NCI-H2081 treated with DMSO at 0.1 percent for 48 hours (cell line): ENCODE measurements at regions not wholly inside any gene's neighbourhood (a gene's known extent, or its start where the extent isn't known, plus 50 kb on each side); places are given as distances from the start of the nearest gene placed in this dataset.
"Not testable (repeated sequence)": the region's sequence is repeated elsewhere in the genome, so short reads cannot be mapped to it uniquely, and the experiment has no call there.

Source experiments
- DNase-seq: peaks from one replicate; lab custom pipeline; 2025; lab: John Stamatoyannopoulos, UW

DNA sequence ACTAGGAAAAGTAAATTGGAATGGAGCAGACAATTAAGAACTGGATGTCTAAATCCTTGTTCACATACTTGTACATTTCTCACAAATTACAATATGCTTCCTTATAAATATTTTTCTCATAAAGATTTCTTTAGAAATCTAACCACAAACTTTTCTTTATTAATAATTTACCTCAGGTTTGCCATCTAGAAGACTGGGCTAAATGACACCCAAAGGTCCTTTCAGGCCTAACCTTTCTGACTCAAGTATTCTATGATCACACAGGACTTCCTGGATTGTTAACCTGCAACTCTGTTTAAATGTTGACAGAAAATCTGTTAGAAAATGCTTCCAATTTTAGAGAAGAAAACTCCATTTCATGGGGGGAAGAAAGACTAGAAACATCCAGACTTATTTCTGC is 330.5 kb upstream of the MAP3K7 start:
- no peak for DNase-seq

DNA sequence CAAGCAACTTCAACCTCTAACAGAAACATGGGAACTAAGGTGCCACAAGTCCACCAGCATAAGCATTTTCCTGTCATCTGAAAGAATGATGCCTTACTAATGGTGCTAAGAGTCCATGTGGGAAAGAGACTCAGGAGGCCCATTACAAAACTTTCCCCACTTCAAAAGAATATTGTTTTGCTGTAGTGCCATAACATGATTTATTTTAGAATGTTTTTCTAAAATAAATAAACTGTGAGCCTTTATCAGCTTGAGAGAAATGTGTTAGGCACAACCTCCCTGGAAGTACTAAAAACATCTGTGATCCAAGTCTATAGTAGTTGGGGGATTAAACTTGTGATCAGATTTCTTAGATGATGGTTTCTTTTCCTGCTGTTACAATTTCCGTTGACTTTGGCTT is 330.1 kb upstream of the MAP3K7 start:
- DNase-seq = no peak

DNA sequence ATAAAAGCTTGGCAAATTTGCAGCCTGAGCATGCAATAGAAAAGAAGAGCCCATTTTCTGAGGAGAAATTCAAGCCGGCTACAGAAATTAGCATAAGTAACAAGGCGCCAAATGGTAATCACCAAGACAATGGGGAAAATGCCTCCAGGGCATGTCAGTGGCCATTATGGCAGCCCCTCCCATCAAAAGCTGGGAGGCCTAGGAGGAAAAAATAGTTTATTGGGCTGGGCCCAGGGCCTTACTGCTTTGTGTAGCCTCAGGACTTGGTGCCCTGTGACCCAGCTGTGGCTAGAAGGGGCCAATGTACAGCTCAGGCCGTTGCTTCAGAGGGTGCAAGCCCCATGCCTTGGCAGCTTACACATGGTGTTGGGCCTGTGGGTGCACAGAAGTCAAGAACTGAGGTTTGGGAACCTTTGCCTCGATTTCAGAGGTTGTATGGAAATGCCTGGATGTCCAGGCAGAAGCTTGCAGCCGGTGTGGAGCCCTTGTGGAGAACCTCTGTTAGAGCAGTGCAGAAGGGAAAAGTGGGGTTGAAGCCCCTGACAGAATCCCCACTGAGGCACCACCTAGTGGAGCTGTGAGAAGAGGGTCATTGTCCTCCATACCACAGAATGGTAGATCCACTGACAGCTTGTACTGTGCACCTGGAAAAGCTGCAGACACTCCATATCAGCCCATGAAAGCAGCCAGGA is 328.5 kb upstream of the MAP3K7 start:
- no peak for DNase-seq

DNA sequence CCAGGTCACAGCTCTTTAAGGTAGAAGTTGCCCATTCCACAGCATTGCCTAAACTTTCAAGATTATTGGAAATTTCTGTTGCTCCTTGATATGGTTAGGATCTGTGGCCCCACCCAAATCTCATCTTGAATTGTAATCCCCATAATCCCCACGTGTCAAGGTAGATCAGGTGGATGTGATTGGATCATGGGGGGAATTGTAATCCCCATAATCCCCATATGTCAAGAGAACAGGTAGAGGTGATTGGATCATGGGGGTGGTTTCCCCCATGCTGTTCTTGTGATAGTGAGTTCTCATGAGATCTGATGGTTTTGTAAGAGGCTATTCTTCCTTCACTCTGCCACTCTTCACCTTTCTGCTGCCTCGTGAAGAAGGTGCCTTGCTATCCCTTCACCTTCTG is 327.4 kb upstream of the MAP3K7 start:
- no peak for DNase-seq

DNA sequence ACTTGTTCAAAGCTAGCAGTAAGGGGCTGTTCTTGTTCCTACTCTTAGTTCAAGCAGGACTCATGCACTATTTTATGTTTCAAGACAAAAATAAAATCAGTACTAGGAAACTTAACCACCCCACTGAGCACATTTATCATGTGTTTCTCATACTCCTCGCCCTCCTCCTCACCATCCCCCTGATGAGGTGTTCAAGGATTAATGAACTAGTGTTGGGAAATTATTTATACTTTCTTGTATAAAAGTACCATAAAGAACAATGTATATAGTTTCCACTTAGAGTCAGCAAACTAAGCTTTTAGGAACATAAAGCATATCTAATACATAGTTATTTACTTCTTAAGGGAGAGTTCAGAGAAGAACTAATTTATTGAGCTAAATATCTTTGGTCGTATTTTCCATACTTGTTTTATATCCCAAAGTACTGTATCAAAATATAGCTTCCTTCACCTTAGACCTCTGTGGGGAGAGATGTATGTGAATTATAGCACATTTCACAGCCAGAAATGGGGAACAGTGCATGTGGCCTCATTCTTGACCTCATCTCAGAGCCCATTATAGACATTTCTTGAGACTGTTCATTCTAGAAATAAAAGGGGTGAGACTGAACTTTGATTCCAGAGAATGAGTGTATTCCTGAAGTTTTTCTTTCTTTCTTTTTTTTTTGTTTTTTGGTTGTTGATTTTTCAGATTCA is 326.5 kb upstream of the MAP3K7 start:
- DNase-seq = no peak

DNA sequence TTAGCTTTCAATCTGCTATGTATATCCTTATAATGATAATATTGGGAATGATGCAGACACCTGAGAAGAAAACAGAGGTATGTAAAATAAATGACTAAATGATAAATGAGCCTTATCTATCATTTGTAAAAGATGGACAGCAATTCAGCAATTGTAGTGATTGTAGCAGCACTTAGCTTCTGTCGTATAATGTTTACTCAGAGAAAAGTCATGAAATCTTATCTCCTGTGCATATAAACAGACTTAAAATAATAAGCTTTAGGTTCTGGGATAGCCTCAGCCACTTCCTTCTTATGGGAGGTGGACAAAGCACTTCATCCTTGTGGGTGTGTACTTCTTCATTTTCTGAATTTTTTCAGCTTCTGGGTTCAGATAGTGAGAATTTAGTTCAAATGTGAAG is 324.8 kb upstream of the MAP3K7 start:
- no peak for DNase-seq

DNA sequence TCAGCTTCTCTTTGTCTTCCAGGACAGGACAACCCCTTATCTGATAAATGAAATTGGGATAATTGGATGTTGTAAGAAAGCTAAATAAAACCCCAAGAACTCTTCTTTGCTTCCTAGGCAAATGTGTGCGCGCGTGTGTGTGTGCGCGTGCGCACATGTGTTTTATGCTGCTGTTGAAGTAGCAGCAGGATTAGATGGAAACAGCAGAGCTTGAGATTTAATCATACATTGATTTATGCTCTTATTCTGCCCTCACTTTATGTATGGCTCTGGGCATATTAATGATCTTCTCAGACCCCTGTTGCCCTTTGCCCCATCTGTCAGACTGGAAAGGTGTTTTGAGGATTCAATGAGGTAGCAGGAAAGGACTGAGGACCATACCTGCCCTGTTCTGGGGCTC is 324.0 kb upstream of the MAP3K7 start:
- DNase-seq = no peak

DNA sequence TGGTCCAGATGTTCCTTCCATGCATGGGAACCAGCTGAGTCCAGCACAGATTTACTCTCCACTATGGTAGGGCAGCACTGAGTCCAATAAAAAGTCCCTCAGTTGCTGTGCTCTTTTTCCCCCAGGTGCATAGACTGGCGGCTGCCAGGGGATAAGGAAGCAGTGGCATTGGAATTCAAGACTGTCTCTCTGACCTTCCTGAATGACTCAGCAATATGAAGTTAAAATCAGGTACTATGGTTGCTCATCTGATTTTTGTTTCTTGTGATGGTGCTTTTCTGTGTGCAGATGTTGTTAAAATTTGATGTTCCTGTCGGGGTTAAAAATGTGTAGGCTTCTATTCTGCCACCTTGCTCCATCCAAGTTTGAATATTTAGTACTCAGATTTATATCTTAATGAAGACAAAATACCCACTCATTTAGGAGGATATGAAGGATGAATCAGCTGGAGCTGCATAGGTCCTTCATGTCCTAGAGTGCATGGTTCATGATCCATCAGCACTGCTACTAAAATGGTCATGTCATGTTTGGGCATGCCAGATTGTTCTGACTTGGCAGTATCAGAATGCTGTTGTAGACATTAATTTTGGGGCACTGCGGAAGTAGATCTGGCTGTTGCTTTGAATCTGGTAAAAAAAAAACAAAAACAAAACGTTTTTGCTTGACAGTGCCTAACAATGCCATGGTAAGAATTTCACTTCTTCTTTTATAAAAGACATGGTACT is 321.2 kb upstream of the MAP3K7 start:
- DNase-seq = no peak

DNA sequence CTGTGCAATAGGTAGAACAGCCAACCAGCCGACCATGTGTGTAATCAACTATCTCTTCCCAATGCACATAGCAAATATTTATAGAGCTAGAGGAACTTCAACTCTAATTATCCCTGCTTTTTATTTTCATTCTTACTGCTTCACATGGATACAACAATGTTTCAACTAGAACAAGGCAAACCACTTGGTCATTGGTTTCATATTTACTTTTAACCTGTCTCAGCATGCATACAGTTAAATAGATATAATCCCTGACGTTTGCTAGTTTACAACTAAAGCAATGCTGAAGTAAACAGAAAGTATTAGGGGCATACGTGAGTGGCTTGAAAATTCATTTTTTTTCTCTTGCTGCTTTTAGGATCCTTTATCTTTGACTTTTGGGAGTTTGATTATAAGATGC is 318.5 kb upstream of the MAP3K7 start:
- DNase-seq = no peak

DNA sequence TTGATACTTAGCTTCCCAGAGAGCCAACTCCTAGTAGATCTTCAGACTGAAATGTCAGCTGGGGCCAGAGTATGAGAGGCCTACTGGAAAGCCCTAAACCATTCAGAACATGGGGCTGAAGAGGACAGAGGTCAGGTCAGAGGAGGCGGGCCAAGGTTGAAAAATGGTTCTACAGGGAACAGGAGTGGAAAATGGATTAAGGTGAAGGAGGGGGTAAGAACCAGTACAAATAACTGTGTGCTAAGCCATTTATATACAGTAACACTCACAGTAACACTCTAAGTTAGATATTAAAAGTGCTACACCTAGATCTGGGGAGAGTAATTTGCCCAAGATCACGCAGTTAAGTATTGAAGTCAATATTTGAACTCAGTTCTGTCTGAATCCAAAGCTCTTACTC is 313.2 kb upstream of the MAP3K7 start:
- no peak for DNase-seq

DNA sequence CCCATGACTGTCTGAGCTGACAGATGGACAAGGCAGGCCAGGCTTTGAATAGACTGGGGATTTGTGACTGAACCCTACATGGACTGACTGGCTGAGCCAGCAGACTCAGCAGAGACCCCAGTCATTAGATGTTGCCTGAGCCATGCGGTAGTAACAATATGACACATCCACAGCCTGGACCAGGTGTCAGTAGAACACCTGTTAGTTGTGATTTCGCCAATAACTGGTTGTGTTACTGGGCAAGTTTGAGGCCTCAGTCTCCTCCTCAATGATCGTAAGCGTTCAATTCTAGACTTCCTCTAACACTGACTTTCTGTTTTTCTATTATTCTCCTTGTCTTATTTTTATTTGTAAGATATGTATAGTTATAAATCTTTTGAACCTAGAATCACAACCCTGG is 311.9 kb upstream of the MAP3K7 start:
- DNase-seq = no peak

DNA sequence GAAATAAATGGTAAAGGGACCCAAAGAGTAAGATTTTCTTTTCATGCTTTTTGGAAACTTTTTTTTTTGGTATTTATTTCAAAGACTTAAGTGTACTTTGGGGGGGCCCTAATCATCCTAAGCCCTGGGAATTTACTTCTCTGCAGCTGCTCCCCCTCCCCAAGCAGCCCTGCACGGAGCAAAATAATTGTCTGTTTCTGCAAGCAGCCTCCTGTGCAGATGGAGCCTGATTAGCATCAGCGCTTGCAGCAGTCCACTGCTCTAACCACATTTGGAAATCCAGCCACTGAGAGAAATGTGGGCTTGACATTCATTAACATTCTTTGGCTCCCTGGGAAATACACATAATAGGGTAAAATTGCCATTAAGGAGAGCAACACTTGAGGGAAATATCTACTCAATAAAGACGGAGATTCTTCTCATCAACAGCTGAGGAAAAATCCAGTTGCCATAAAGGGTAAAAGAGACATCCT is 309.2 kb upstream of the MAP3K7 start:
- DNase-seq = no peak

DNA sequence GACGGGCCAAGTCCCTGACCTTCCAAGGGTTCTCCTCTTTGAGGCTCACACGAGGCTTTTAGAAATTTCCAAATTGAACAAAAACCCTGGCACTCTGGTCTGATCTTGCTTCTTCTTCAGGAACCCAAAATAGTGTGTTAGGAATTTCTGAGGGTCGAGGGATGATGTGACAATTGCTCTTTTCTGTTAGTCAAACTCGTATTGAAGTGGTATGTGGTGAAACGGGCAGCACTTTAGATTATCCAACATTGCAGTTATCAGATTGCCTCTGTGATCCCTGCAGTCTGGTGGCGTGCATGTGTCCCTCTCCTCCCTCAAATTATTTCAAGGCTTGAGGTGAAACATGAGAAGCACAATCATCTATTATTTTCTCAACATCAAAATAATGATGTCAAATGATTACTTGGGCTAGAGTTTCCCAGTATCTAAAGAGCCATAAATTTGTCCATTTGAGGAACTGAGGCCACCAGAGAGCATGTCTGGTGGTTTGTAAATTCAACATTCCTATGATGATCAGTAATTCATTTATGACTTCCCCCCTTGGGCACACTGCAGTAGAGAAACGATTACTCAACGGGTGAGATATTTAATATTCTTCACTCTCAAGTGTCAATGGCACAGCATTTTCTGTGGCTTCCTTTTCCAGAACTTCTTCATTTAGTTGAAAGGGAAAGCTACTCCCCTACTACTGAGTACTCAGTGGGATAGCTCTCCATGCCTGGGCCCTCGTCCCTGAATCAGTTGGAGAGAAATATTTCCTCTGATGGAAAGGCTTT is 308.6 kb upstream of the MAP3K7 start:
- DNase-seq = no peak

DNA sequence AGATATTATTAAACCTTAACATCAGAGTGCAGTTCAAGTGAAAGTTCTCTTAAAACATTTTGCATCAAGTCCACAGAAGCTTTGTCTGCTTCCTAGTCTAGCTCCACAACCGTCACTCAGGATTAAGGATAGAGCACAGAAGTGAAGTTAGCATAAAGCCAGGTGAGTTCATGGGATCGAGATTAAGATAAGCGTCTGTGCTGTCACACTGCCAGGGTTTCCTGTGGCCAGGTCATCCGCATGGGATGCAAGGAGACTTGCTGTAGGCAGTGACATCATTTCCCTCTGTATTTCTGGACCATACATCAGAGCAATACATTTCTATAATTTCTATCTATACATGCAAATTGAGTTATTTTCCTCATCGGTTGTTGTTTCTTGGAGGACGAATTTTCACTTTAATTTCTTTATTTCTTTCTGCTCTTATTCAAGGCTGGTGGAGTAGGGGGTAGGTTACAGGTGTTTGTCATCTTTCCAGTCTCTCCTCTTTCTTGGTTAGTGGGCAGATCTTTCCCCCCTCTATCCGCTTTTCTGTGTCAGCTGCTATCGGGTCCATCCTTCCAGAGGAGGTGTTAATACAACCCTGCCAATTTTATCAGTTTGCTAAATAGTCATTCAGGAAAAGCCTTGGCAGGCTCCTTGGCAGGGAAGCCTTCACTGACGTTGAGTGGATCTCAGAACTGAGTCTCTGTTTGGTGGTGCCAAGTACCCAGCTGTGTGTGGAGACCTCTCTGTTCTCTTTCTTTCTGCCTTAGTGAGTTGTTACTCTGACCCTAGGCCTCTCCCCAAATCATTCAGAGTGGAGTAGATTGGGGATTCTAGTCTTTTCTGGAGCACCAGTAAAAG is 307.6 kb upstream of the MAP3K7 start:
- no peak for DNase-seq

DNA sequence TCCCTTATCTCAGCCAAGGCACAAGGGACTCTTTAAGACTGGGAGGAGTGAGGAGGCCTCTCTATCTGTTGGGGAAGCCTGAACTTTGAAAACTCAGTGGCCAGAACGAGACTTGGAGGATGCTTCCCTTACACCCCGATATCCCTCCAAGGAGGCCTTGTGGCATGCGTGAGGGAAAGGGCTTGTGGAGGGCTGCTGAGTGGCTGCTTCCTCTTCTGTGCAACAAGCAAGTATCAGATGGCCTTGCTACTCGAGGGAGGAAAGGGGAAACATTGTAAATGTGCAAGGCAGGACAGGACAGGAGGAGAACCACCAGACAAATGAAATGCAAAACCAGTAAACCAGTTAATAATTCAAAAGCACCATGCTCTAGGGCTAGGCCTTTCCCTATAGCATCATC is 306.5 kb upstream of the MAP3K7 start:
- no peak for DNase-seq

DNA sequence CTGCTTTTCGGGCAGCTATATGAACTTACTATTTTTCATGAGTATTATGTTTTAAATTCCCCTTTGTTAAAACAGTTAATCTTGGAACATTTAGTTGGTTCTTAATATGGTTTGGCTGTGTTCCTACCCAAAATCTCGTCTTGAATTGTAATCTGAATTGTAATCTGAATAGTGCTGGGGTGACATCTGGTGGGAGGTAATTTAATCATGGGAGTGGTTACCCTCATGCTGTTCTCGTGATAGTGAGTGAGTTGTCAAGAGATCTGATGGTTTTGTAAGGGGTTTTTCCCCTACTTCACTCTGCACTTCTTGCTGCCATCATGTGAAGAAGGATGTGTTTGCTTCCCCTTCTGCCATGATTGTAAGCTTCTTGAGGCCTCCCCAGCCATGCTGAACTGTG is 305.4 kb upstream of the MAP3K7 start:
- no peak for DNase-seq

DNA sequence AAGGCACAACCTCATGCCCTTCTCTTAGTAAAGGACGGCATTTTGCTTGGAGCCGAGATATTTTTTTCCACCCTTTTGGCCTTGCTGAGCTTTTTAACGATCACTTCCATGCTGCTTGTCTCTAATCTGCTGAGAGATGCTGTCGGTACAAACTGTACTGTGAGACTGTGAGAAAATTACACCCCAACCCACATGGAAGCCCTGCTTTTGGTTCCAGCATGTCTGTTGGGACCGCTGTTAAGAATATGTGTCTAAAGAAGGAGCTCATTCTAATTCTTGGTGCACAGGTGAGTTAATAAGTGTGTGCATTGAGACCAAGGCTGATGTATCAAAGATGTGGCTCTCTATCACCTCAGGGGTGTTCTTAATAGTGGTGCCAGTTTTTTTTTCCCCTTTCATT is 304.5 kb upstream of the MAP3K7 start:
- DNase-seq = no peak

DNA sequence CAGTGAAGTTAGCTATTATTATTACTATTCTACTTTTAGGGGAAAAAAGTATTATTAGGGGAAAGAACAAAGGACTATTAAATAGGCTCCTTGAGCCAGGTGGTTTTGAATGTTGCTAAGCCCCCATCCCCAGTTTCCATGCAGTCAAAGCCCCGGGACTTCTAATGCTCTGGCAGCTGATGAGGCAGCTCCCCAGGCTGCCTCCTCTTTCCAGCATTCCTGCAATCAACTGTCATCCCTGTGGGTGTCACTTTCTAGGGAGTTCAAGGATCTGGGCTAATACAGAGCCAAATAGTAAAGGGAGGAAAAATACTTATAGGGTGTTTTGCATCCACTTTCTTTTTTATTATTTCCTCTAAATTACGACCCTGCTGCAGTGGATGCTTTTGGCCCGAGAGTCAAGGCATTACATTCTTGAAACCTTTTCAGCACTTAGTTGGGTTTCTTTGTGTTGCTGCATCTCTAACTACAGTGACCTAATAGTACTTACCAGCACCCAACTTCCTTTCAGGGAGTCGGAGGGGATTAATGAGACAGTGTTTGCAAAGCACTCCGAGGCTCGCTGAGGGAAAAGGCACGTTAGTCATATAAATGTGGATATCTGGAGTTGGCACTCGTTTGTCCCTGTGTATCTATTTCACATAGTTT is 303.9 kb upstream of the MAP3K7 start:
- DNase-seq = no peak

DNA sequence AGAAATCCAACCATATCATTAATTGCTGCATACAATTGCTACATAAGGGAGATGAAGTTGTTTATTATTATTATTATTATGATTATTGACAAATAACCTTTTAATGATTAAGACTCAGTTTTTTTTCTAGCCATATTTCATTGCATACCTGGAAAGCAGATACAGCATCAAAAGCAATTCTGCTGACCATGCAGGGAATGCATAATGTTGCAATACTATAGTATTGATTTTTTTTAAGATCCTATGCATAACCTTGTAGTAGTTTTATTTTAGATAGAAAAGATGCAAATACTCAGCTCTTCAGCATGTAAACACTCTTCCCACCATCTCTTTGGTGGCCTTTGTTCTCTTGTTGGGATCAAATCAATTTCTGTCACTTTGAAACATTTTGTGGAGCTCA is 300.9 kb upstream of the MAP3K7 start:
- no peak for DNase-seq

DNA sequence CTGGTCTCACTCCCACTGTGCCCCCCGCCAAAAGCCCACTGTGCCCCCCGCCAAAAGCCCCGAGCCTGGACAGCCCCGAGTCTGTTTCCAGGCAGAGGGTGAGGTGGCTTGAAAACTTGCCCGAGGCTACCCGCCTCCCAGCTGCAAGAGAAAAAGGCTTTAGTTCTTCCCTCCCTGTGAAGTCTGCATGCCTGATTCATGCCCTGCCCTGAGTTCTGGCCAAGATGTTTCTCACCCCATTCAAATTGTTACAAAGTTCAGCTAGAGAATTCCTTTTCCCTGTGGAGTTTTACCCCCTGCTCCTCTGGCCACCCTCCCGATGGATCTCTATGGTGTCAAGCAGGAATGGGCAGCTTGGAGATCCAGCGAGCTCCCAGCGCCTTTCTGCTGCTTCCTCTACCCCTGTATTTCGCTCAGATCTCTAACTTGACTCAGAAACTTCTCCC is 298.8 kb upstream of the MAP3K7 start:
- no peak for DNase-seq

DNA sequence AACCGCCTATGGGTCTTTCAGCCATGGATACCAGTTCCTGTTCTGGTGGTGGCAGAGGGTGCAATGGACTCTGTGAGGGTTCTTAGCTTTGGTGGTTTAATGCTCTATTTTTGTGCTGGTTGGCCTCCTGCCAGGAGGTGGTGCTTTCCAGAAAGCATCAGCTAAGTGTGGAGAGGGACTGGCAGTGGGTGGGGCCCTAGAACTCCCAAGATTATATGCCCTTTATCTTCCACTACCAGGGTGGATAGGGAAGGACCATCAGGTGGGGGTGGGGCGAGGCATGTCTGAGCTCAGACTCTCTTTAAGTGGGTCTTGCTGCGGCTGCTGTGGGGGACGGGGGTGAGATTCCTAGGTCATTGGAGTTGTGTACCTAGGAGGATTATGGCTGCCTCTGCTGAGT is 298.3 kb upstream of the MAP3K7 start:
- not testable (repeated sequence) for DNase-seq
